ENCODE measurements at regions not wholly inside any gene's neighbourhood (a gene's known extent, or its start where the extent isn't known, plus 50 kb on each side); places are given as distances from the start of the nearest gene placed in this dataset.

GRCh38 chr2:66329081-66329605, 105.8 kb upstream of the MEIS1 start:
- H3K9me2 ChIP-seq (replicated peaks; ENCODE audit: insufficient read depth), result no peaks in the 10 kb centered on the region
- no peaks in the 10 kb centered on the region for H3K4me1 ChIP-seq (ENCODE audit: insufficient read depth)
- no peaks in the 10 kb centered on the region for H3K79me2 ChIP-seq
- no peak for TF ChIP-seq EZH2phosphoT487 (IDR thresholded peaks at IDR 0.05; ENCODE audit: low read depth, severe bottlenecking, unreplicated experiment)
- no peak for TF ChIP-seq CTCF (IDR thresholded peaks at IDR 0.05; ENCODE audit: poor library complexity)
- no peak for TF ChIP-seq EZH2 (IDR thresholded peaks at IDR 0.05; ENCODE audit: borderline replicate concordance)
- no peaks in the 10 kb centered on the region for H4K20me1 ChIP-seq (ENCODE audit: insufficient read depth, poor library complexity, severe bottlenecking)
- WGBS (ENCODE audit: low lambda C conversion rate, missing lambda C conversion rate), result 87% methylated on average over 5 of the region's 5 CpGs
- no peak overlapping the region for H3K27ac ChIP-seq
- no peaks in the 10 kb centered on the region for H3K9me3 ChIP-seq (ENCODE audit: low read depth)
- H3K4me2 ChIP-seq, result no peak overlapping the region
- no peaks in the 10 kb centered on the region for H3K27me3 ChIP-seq
- no peak for DNase-seq (ENCODE audit: low spot score)
- no peak overlapping the region for H3K4me3 ChIP-seq
- H3K36me3 ChIP-seq (replicated peaks; ENCODE audit: insufficient read depth, low read depth), result no peaks in the 10 kb centered on the region
- H2AFZ ChIP-seq, result no peak overlapping the region

GRCh38 chr2:66327066-66327740, 107.7 kb upstream of the MEIS1 start:
- H3K9me2 ChIP-seq (replicated peaks; ENCODE audit: insufficient read depth), result no peaks in the 10 kb centered on the region
- no peak overlapping the region for H3K27ac ChIP-seq
- 90% methylated on average over 5 of the region's 5 CpGs for WGBS (ENCODE audit: low lambda C conversion rate, missing lambda C conversion rate)
- no peaks in the 10 kb centered on the region for H3K79me2 ChIP-seq
- H3K4me1 ChIP-seq (ENCODE audit: insufficient read depth), result no peaks in the 10 kb centered on the region
- H4K20me1 ChIP-seq (ENCODE audit: insufficient read depth, poor library complexity, severe bottlenecking), result no peaks in the 10 kb centered on the region
- no peaks in the 10 kb centered on the region for H3K36me3 ChIP-seq (replicated peaks; ENCODE audit: insufficient read depth, low read depth)
- H2AFZ ChIP-seq, result no peak overlapping the region
- no peaks in the 10 kb centered on the region for H3K9me3 ChIP-seq (ENCODE audit: low read depth)
- no peak for DNase-seq (ENCODE audit: low spot score)
- TF ChIP-seq EZH2phosphoT487 (IDR thresholded peaks at IDR 0.05; ENCODE audit: low read depth, severe bottlenecking, unreplicated experiment), result no peak
- no peak for TF ChIP-seq EZH2 (IDR thresholded peaks at IDR 0.05; ENCODE audit: borderline replicate concordance)
- no peak for TF ChIP-seq CTCF (IDR thresholded peaks at IDR 0.05; ENCODE audit: poor library complexity)
- H3K4me2 ChIP-seq, result no peak overlapping the region
- no peaks in the 10 kb centered on the region for H3K27me3 ChIP-seq
- H3K4me3 ChIP-seq, result no peak overlapping the region

GRCh38 chr2:66324909-66325528, 109.9 kb upstream of the MEIS1 start:
- Histone ChIP-seq H3K9me3 (ENCODE audit: low read depth) (no peaks in the 10 kb centered on the region), H3K36me3 (replicated peaks; ENCODE audit: insufficient read depth, low read depth) (no peaks in the 10 kb centered on the region), H3K4me2 (no peak overlapping the region), H3K4me3 (no peak overlapping the region), H3K9me2 (replicated peaks; ENCODE audit: insufficient read depth) (no peaks in the 10 kb centered on the region), H3K27me3 (no peaks in the 10 kb centered on the region), H3K79me2 (no peaks in the 10 kb centered on the region), H4K20me1 (ENCODE audit: insufficient read depth, poor library complexity, severe bottlenecking) (no peaks in the 10 kb centered on the region), H3K4me1 (ENCODE audit: insufficient read depth) (no peaks in the 10 kb centered on the region), H3K27ac (no peak overlapping the region), H2AFZ (no peak overlapping the region)
- 80% methylated on average over 4 of the region's 4 CpGs for WGBS (ENCODE audit: low lambda C conversion rate, missing lambda C conversion rate)
- DNase-seq (ENCODE audit: low spot score), result no peak
- TF ChIP-seq EZH2phosphoT487 (IDR thresholded peaks at IDR 0.05; ENCODE audit: low read depth, severe bottlenecking, unreplicated experiment) (no peak), EZH2 (IDR thresholded peaks at IDR 0.05; ENCODE audit: borderline replicate concordance) (no peak), CTCF (IDR thresholded peaks at IDR 0.05; ENCODE audit: poor library complexity) (no peak)
